ENCODE measurements at regions not wholly inside any gene's neighbourhood (a gene's known extent, or its start where the extent isn't known, plus 50 kb on each side); places are given as distances from the start of the nearest gene placed in this dataset.
"Not testable (repeated sequence)": the region's sequence is repeated elsewhere in the genome, so short reads cannot be mapped to it uniquely, and the experiment has no call there.

- no peak overlapping the region for H3K27ac Mint-ChIP-seq
- WGBS (ENCODE audit: extremely low coverage, insufficient read length, low lambda C conversion rate) = no CpG with 5 or more reads among the region's 3 CpGs
These were observed 114.0 kb upstream of the OSTN start for GRCh38 chr3:191085091-191085490.

GRCh38 chr3:191078913-191079312 lies 120.1 kb upstream of the OSTN start:
- not testable (repeated sequence) for H2BK5ac ChIP-seq (ENCODE audit: insufficient read length, low read length); H3K9ac ChIP-seq (ENCODE audit: extremely low read depth, insufficient read length, low read length); H4K20me1 ChIP-seq (ENCODE audit: control insufficient read depth, insufficient read depth, insufficient read length); H3K27me3 Mint-ChIP-seq (ENCODE audit: low read depth); H3K56ac ChIP-seq (ENCODE audit: insufficient read length, low read depth, low read length); H3K79me1 ChIP-seq (ENCODE audit: insufficient read depth, low read depth, low read length, poor library complexity, severe bottlenecking); H3K27ac ChIP-seq (ENCODE audit: insufficient read length, low read depth, low read length); H2AFZ ChIP-seq (ENCODE audit: low read length); H2BK20ac ChIP-seq (ENCODE audit: low read depth, low read length, poor library complexity, severe bottlenecking); H4K91ac ChIP-seq (ENCODE audit: insufficient read length, low read depth, low read length); H3K4me2 ChIP-seq (ENCODE audit: insufficient read depth, insufficient read length, low read length); DNase-seq; H2BK120ac ChIP-seq (ENCODE audit: low read depth, low read length, poor library complexity, severe bottlenecking); H4K8ac ChIP-seq (replicated peaks; ENCODE audit: insufficient read length, low read depth, low read length); H2AK5ac ChIP-seq (ENCODE audit: insufficient read length, low read length); H3K4me3 Mint-ChIP-seq; H3K4me1 Mint-ChIP-seq; H3K27me3 ChIP-seq (ENCODE audit: insufficient read depth, low read length); H2BK15ac ChIP-seq (ENCODE audit: low read depth, low read length); H3K23ac ChIP-seq (ENCODE audit: insufficient read length, low read depth, low read length); H3T11ph ChIP-seq (ENCODE audit: low read length); H2BK12ac ChIP-seq (ENCODE audit: insufficient read length, low read depth, low read length); H3K79me2 ChIP-seq (ENCODE audit: insufficient read depth, low read length); H3K4me1 ChIP-seq (ENCODE audit: insufficient read depth, low read length); H4K5ac ChIP-seq (ENCODE audit: insufficient read length, low read depth, low read length); H3K23me2 ChIP-seq (ENCODE audit: insufficient read length, low read depth, low read length, poor library complexity, severe bottlenecking); H3K9me3 ChIP-seq (ENCODE audit: control insufficient read depth, low read depth, low read length); H3K18ac ChIP-seq (ENCODE audit: insufficient read length, low read depth, low read length); H3K4ac ChIP-seq (ENCODE audit: low read depth, low read length); H3K14ac ChIP-seq (ENCODE audit: insufficient read depth, low read length); H3K27ac Mint-ChIP-seq
- no CpG with 5 or more reads among the region's 3 CpGs for WGBS (ENCODE audit: extremely low coverage, insufficient read length, low lambda C conversion rate)
- Mint-ChIP-seq H3K36me3 (ENCODE audit: insufficient read depth in 1 of 3, low read depth in 3 of 3) (peaks cover 6 to 15% (median 14%) of the 10 kb centered on the region in 3 experiments; a peak in 6 of 7 replicates), H3K9me3 (peaks cover 14 to 28% of the 10 kb centered on the region in 2 experiments)

More at GRCh38 chr3:191085091-191085490, 114.0 kb upstream of the OSTN start:
- H3K79me2 ChIP-seq (ENCODE audit: insufficient read depth, low read length) = no peaks in the 10 kb centered on the region
- Mint-ChIP-seq H3K9me3 (peaks cover 4 to 5% of the 10 kb centered on the region in 2 experiments; a peak in 2 of 5 replicates), H3K4me3 (no peak overlapping the region), H3K36me3 (ENCODE audit: insufficient read depth in 1 of 3, low read depth in 3 of 3) (peaks cover 0 to 4% (median 0%) of the 10 kb centered on the region in 3 experiments; a peak in 2 of 7 replicates), H3K4me1 (no peaks in the 10 kb centered on the region), H3K27me3 (ENCODE audit: low read depth) (no peaks in the 10 kb centered on the region)
- H3K23me2 ChIP-seq (ENCODE audit: insufficient read length, low read depth, low read length, poor library complexity, severe bottlenecking) = no peaks in the 10 kb centered on the region
- H2BK20ac ChIP-seq (ENCODE audit: low read depth, low read length, poor library complexity, severe bottlenecking) = no peak overlapping the region
- TF ChIP-seq CTCF (conservative IDR thresholded peaks at IDR 0.05) = no peak
- H3K27me3 ChIP-seq (ENCODE audit: insufficient read depth, low read length) = no peaks in the 10 kb centered on the region
- no peaks in the 10 kb centered on the region for H3K9me3 ChIP-seq (ENCODE audit: control insufficient read depth, low read depth, low read length)
- no peak overlapping the region for H2BK12ac ChIP-seq (ENCODE audit: insufficient read length, low read depth, low read length)
- H3K18ac ChIP-seq (ENCODE audit: insufficient read length, low read depth, low read length) = no peak overlapping the region
- H2BK120ac ChIP-seq (ENCODE audit: low read depth, low read length, poor library complexity, severe bottlenecking) = no peak overlapping the region
- no peak overlapping the region for H2AK5ac ChIP-seq (ENCODE audit: insufficient read length, low read length)
- no peak overlapping the region for H4K8ac ChIP-seq (replicated peaks; ENCODE audit: insufficient read length, low read depth, low read length)
- H3K79me1 ChIP-seq (ENCODE audit: insufficient read depth, low read depth, low read length, poor library complexity, severe bottlenecking) = no peaks in the 10 kb centered on the region
- no peak overlapping the region for H4K5ac ChIP-seq (ENCODE audit: insufficient read length, low read depth, low read length)
- no peaks in the 10 kb centered on the region for H4K20me1 ChIP-seq (ENCODE audit: control insufficient read depth, insufficient read depth, insufficient read length)
- H3K4me2 ChIP-seq (ENCODE audit: insufficient read depth, insufficient read length, low read length) = no peak overlapping the region
- no peak overlapping the region for H3T11ph ChIP-seq (ENCODE audit: low read length)
- no peak overlapping the region for H3K27ac ChIP-seq (ENCODE audit: insufficient read length, low read depth, low read length)
- H3K56ac ChIP-seq (ENCODE audit: insufficient read length, low read depth, low read length) = no peak overlapping the region
- no peak overlapping the region for H3K14ac ChIP-seq (ENCODE audit: insufficient read depth, low read length)
- H4K91ac ChIP-seq (ENCODE audit: insufficient read length, low read depth, low read length) = no peak overlapping the region
- H3K4ac ChIP-seq (ENCODE audit: low read depth, low read length) = no peak overlapping the region
- no peak overlapping the region for H2BK15ac ChIP-seq (ENCODE audit: low read depth, low read length)
- no peak overlapping the region for H3K9ac ChIP-seq (ENCODE audit: extremely low read depth, insufficient read length, low read length)
- no peak overlapping the region for H2AFZ ChIP-seq (ENCODE audit: low read length)
- H3K4me1 ChIP-seq (ENCODE audit: insufficient read depth, low read length) = no peaks in the 10 kb centered on the region
- no peak overlapping the region for H2BK5ac ChIP-seq (ENCODE audit: insufficient read length, low read length)
- DNase-seq = no peak
- no peak overlapping the region for H3K23ac ChIP-seq (ENCODE audit: insufficient read length, low read depth, low read length)

Measured in H9 (cell line).